SK-N-SH treated with all-trans-retinoic acid at 6 μM for 48 hours (cell line): ENCODE measurements at regions not wholly inside any gene's neighbourhood (a gene's known extent, or its start where the extent isn't known, plus 50 kb on each side); places are given as distances from the start of the nearest gene placed in this dataset.

Source experiments
- ATAC-seq: fragments of 200-7000 bp; cut with Tn5 transposase; 3 replicates; pipeline ENCODE4 v1.9.1; 2020; ENCODE audit warnings: mild to moderate bottlenecking, moderate library complexity
- ARNTL ChIP-seq: fragments of 450-650 bp; formaldehyde crosslinking; IDR thresholded peaks from 2 replicates; pipeline ENCODE4 v1.5.0; 2020; ENCODE audit warnings: low read depth, mild to moderate bottlenecking, moderate library complexity, borderline replicate concordance
- CSDC2 ChIP-seq: fragments of 250-450 bp; sonication (Bioruptor Pico); IDR thresholded peaks from 2 replicates; pipeline ENCODE4 v1.5.0; 2020; ENCODE audit warnings: mild to moderate bottlenecking, moderate library complexity
- ESRRG ChIP-seq: fragments of 250-450 bp; sonication (Bioruptor Pico); IDR thresholded peaks from 2 replicates; pipeline ENCODE4 v1.6.1; 2021; ENCODE audit warnings: mild to moderate bottlenecking
- GLIS3 ChIP-seq: fragments of 250-450 bp; sonication (Bioruptor Pico); IDR thresholded peaks from 2 replicates; pipeline ENCODE4 v1.5.0; 2020; ENCODE audit warnings: mild to moderate bottlenecking, moderate library complexity
- OSR1 ChIP-seq: fragments of 250-450 bp; sonication (Bioruptor Pico); IDR thresholded peaks from 2 replicates; pipeline ENCODE4 v1.8.0; 2022; ENCODE audit warnings: moderate library complexity, mild to moderate bottlenecking, inconsistent platforms
- PPARA ChIP-seq: fragments of 250-450 bp; sonication (Bioruptor Pico); IDR thresholded peaks from 2 replicates; pipeline ENCODE4 v1.5.0; 2020; ENCODE audit warnings: mild to moderate bottlenecking, borderline replicate concordance
- RARB ChIP-seq: fragments of 250-450 bp; sonication (Bioruptor Pico); IDR thresholded peaks from 2 replicates; pipeline ENCODE4 v1.8.0; 2021; ENCODE audit warnings: mild to moderate bottlenecking, moderate library complexity
- SNAI2 ChIP-seq: fragments of 250-450 bp; sonication (Bioruptor Pico); IDR thresholded peaks from 2 replicates; pipeline ENCODE4 v1.5.0; 2020; ENCODE audit warnings: mild to moderate bottlenecking, moderate library complexity
- TCF4 ChIP-seq: fragments of 250-450 bp; sonication (Bioruptor Pico); IDR thresholded peaks from 2 replicates; pipeline ENCODE4 v1.8.0; 2021; ENCODE audit warnings: mild to moderate bottlenecking, moderate library complexity, borderline replicate concordance
- TOX ChIP-seq: fragments of 250-450 bp; sonication (Bioruptor Pico); IDR thresholded peaks from 2 replicates; pipeline ENCODE4 v1.8.0; 2021; ENCODE audit warnings: mild to moderate bottlenecking, moderate library complexity, borderline replicate concordance
- ZFP3 ChIP-seq: fragments of 250-450 bp; sonication (Bioruptor Pico); IDR thresholded peaks from 2 replicates; pipeline ENCODE4 v1.5.0; 2020; ENCODE audit warnings: mild to moderate bottlenecking, moderate library complexity
- ZFP30 ChIP-seq: fragments of 450-650 bp; formaldehyde crosslinking; IDR thresholded peaks from 2 replicates; pipeline ENCODE4 v1.5.0; 2022; ENCODE audit warnings: mild to moderate bottlenecking, moderate library complexity
- ZNF565 ChIP-seq: fragments of 450-650 bp; formaldehyde crosslinking; conservative IDR thresholded peaks from 2 replicates; pipeline ENCODE4 v1.5.0; 2020; ENCODE audit warnings: low read depth, mild to moderate bottlenecking, moderate library complexity
- ZNF70 ChIP-seq: fragments of 450-650 bp; formaldehyde crosslinking; IDR thresholded peaks from 2 replicates; pipeline ENCODE4 v1.5.0; 2020; ENCODE audit warnings: mild to moderate bottlenecking, moderate library complexity
- ZNF8 ChIP-seq: fragments of 450-650 bp; formaldehyde crosslinking; IDR thresholded peaks from 2 replicates; pipeline ENCODE4 v1.5.0; 2020; ENCODE audit warnings: mild to moderate bottlenecking, moderate library complexity
- TF ChIP-seq, protein P1 (sequence below): fragments of 250-450 bp; sonication (Bioruptor Pico); IDR thresholded peaks from 2 replicates; pipeline ENCODE4 v1.8.0; 2021; ENCODE audit warnings: low read depth, mild to moderate bottlenecking, moderate library complexity, borderline replicate concordance
- TF ChIP-seq, protein P2 (sequence below): fragments of 250-450 bp; sonication (Bioruptor Pico); IDR thresholded peaks from 2 replicates; pipeline ENCODE4 v1.8.0; 2020; ENCODE audit warnings: mild to moderate bottlenecking, moderate library complexity, borderline replicate concordance
- TF ChIP-seq, protein P3 (sequence below): fragments of 250-450 bp; sonication (Bioruptor Pico); IDR thresholded peaks from 2 replicates; pipeline ENCODE4 v1.5.0; 2020; ENCODE audit warnings: mild to moderate bottlenecking, moderate library complexity
- TF ChIP-seq, protein P4 (sequence below): fragments of 250-450 bp; sonication (Bioruptor Pico); IDR thresholded peaks from 2 replicates; pipeline ENCODE4 v1.5.1; 2020; ENCODE audit warnings: low read depth, mild to moderate bottlenecking, moderate library complexity
- TF ChIP-seq, protein P5 (sequence below): fragments of 250-450 bp; sonication (Bioruptor Pico); IDR thresholded peaks from 2 replicates; pipeline ENCODE4 v1.5.1; 2021; ENCODE audit warnings: mild to moderate bottlenecking, moderate library complexity

DNA sequence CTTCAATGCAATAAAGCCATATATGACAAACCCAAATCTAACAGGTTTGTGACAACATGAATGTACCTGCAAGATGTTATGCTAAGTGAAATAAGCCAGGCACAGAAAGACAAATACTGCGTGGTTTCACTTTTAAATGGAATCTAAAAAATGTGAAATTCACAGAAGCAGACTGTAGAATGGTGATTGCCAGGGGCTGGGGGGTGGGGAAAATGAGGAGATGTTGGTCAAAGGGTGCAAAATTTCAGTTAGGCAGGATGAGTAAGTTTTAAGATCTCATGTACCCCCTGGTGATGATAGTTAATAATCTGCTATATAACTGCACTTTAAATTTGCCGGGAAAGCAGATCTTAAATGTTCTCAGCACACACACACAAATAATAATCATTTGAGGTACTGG is 160.5 kb downstream of the PTBP2 start:
- ATAC-seq: no peak
- TF ChIP-seq TOX (CRISPR knock-in tag) (no peak), OSR1 (CRISPR knock-in tag) (no peak), CSDC2 (CRISPR knock-in tag) (no peak), ZFP30 (no peak), ZNF8 (no peak), ZFP3 (CRISPR knock-in tag) (no peak), GLIS3 (no peak), SNAI2 (CRISPR knock-in tag) (no peak), ZNF565 (CRISPR knock-in tag) (no peak), ESRRG (CRISPR knock-in tag) (no peak)
- TF ChIP-seq, protein P1, sequence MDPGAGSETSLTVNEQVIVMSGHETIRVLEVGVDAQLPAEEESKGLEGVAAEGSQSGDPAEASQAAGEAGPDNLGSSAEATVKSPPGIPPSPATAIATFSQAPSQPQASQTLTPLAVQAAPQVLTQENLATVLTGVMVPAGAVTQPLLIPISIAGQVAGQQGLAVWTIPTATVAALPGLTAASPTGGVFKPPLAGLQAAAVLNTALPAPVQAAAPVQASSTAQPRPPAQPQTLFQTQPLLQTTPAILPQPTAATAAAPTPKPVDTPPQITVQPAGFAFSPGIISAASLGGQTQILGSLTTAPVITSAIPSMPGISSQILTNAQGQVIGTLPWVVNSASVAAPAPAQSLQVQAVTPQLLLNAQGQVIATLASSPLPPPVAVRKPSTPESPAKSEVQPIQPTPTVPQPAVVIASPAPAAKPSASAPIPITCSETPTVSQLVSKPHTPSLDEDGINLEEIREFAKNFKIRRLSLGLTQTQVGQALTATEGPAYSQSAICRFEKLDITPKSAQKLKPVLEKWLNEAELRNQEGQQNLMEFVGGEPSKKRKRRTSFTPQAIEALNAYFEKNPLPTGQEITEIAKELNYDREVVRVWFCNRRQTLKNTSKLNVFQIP (CRISPR knock-in tag): no peak
- TF ChIP-seq, protein P2, sequence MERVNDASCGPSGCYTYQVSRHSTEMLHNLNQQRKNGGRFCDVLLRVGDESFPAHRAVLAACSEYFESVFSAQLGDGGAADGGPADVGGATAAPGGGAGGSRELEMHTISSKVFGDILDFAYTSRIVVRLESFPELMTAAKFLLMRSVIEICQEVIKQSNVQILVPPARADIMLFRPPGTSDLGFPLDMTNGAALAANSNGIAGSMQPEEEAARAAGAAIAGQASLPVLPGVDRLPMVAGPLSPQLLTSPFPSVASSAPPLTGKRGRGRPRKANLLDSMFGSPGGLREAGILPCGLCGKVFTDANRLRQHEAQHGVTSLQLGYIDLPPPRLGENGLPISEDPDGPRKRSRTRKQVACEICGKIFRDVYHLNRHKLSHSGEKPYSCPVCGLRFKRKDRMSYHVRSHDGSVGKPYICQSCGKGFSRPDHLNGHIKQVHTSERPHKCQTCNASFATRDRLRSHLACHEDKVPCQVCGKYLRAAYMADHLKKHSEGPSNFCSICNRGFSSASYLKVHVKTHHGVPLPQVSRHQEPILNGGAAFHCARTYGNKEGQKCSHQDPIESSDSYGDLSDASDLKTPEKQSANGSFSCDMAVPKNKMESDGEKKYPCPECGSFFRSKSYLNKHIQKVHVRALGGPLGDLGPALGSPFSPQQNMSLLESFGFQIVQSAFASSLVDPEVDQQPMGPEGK (CRISPR knock-in tag): no peak

DNA sequence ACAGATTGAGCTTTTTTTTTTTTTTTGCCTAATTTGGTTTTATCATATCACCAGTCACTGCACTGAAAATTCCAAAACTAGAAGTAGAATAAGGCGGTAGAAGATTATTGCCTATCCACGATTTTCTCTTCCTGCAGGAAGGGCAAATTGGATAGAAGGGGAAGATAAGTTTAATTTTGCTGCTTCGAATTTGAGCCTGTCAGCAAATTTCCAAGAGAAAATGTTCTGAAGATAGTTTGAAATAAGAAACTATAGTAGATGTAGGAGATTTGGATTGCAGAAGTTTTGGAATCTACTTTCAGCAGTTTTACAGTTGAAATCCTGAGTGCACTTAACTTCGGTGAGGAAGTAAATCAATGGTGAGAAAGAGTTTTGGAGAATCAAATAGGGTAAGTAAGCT is 164.9 kb downstream of the PTBP2 start:
- TF ChIP-seq, protein P3, sequence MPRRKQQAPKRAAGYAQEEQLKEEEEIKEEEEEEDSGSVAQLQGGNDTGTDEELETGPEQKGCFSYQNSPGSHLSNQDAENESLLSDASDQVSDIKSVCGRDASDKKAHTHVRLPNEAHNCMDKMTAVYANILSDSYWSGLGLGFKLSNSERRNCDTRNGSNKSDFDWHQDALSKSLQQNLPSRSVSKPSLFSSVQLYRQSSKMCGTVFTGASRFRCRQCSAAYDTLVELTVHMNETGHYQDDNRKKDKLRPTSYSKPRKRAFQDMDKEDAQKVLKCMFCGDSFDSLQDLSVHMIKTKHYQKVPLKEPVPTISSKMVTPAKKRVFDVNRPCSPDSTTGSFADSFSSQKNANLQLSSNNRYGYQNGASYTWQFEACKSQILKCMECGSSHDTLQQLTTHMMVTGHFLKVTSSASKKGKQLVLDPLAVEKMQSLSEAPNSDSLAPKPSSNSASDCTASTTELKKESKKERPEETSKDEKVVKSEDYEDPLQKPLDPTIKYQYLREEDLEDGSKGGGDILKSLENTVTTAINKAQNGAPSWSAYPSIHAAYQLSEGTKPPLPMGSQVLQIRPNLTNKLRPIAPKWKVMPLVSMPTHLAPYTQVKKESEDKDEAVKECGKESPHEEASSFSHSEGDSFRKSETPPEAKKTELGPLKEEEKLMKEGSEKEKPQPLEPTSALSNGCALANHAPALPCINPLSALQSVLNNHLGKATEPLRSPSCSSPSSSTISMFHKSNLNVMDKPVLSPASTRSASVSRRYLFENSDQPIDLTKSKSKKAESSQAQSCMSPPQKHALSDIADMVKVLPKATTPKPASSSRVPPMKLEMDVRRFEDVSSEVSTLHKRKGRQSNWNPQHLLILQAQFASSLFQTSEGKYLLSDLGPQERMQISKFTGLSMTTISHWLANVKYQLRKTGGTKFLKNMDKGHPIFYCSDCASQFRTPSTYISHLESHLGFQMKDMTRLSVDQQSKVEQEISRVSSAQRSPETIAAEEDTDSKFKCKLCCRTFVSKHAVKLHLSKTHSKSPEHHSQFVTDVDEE (CRISPR knock-in tag): no peak
- TF ChIP-seq ZFP3 (CRISPR knock-in tag) (no peak), RARB (CRISPR knock-in tag) (no peak), GLIS3 (no peak), ZNF70 (CRISPR knock-in tag) (no peak)
- TF ChIP-seq, protein P1 (CRISPR knock-in tag): no peak
- TF ChIP-seq, all 23 proteins: peak for 0

DNA sequence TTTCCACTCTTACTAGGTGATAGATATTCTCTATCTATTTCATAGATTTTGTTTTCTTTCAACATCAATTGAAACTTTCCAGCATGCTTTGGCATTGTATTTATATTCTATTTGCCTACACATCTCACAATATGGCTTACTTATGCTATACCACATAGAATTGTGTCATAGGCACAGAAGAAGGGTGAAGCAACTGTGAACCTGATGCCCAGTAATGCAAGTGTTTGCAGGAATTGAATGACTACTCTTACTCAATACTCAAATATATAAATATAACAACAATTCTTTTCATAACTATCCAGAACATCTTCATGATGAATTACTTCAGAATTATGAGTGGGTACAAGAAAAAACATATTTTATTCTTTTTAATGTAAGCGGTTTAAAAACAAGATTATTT is 165.9 kb downstream of the PTBP2 start:
- TF ChIP-seq, protein P4, sequence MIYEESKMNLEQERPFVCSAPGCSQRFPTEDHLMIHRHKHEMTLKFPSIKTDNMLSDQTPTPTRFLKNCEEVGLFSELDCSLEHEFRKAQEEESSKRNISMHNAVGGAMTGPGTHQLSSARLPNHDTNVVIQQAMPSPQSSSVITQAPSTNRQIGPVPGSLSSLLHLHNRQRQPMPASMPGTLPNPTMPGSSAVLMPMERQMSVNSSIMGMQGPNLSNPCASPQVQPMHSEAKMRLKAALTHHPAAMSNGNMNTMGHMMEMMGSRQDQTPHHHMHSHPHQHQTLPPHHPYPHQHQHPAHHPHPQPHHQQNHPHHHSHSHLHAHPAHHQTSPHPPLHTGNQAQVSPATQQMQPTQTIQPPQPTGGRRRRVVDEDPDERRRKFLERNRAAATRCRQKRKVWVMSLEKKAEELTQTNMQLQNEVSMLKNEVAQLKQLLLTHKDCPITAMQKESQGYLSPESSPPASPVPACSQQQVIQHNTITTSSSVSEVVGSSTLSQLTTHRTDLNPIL (CRISPR knock-in tag): no peak
- TF ChIP-seq TCF4 (CRISPR knock-in tag) (no peak), RARB (CRISPR knock-in tag) (no peak), CSDC2 (CRISPR knock-in tag) (no peak), ARNTL (CRISPR knock-in tag) (no peak), ZFP3 (CRISPR knock-in tag) (no peak), PPARA (CRISPR knock-in tag) (no peak), GLIS3 (no peak)
- TF ChIP-seq, protein P3 (CRISPR knock-in tag): no peak
- TF ChIP-seq, protein P5, sequence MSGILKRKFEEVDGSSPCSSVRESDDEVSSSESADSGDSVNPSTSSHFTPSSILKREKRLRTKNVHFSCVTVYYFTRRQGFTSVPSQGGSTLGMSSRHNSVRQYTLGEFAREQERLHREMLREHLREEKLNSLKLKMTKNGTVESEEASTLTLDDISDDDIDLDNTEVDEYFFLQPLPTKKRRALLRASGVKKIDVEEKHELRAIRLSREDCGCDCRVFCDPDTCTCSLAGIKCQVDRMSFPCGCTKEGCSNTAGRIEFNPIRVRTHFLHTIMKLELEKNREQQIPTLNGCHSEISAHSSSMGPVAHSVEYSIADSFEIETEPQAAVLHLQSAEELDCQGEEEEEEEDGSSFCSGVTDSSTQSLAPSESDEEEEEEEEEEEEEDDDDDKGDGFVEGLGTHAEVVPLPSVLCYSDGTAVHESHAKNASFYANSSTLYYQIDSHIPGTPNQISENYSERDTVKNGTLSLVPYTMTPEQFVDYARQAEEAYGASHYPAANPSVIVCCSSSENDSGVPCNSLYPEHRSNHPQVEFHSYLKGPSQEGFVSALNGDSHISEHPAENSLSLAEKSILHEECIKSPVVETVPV: no peak
- no peak for ATAC-seq

More for the DNA sequence above, 164.9 kb downstream of the PTBP2 start:
- no peak for ATAC-seq
